ENCODE measurements at regions not wholly inside any gene's neighbourhood (a gene's known extent, or its start where the extent isn't known, plus 50 kb on each side); places are given as distances from the start of the nearest gene placed in this dataset.
A peak's percentile ranks its signal among the peaks of the same experiment; 100 is the strongest.

DNA sequence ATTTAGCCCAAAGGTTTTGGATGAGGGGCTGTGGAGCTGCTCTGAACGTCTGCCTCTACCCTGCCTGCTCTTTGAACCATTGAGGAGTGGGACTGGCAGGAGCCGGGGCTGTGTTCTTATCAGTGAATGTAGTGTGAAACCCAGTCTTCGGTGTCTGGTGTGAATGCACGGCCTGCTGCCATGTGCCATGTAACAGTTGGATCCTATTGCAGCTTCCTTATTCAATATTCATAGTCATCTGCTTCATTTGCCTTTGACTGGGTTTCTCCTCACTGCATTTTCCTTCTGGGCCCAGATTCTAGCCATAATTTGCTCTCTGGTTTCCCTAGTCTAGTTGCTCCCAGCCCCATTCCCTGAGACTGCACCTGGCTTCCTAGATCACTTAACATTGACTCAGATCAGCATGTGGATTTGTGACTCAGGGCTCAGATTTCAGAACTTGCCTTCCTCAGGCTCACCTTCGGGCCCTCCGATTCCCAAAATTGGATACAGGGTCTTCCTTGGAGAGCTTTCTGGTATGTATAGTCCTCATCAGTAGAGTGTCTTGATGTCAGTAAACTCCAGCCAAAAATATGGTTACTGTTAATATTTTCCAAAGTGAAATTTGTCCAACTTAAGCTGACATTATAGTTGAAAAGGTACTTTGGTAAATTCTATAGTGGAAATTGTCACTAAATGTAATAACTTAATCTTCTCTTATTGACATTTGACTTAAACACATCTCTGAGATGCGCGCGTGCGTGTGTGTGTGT lies 94.0 kb upstream of the DDIT4L start:
- Histone ChIP-seq H3K9me3 (ENCODE audit: insufficient read depth, low read length, severe bottlenecking) (no peaks in the 10 kb centered on the region), H3K4me1 (ENCODE audit: insufficient read depth, low read length) (no peaks in the 10 kb centered on the region), H3K4me3 (ENCODE audit: low read depth in 1 of 2, low read length in 2 of 2) (no peak overlapping the region), H3K27ac (ENCODE audit: low read length) (no peak overlapping the region), H3K36me3 (ENCODE audit: insufficient read depth, low read length) (no peaks in the 10 kb centered on the region), H2AFZ (ENCODE audit: low read depth, low read length) (no peak overlapping the region), H3K27me3 (ENCODE audit: insufficient read depth, low read length, poor library complexity) (no peaks in the 10 kb centered on the region), H3K9ac (ENCODE audit: low read depth, low read length) (no peak overlapping the region), H3K79me2 (ENCODE audit: insufficient read depth, low read length) (no peaks in the 10 kb centered on the region), H3K4me2 (ENCODE audit: insufficient read depth, low read length) (no peak overlapping the region), H4K20me1 (ENCODE audit: insufficient read depth, low read length) (no peaks in the 10 kb centered on the region)
- ATAC-seq (ENCODE audit: insufficient read depth, low read depth) (no peak), DNase-seq (no peak)
- TF ChIP-seq EZH2 (IDR thresholded peaks at IDR 0.05; ENCODE audit: borderline replicate concordance, low read depth, low read length, severe bottlenecking), result no peak
- TF ChIP-seq, protein P1, sequence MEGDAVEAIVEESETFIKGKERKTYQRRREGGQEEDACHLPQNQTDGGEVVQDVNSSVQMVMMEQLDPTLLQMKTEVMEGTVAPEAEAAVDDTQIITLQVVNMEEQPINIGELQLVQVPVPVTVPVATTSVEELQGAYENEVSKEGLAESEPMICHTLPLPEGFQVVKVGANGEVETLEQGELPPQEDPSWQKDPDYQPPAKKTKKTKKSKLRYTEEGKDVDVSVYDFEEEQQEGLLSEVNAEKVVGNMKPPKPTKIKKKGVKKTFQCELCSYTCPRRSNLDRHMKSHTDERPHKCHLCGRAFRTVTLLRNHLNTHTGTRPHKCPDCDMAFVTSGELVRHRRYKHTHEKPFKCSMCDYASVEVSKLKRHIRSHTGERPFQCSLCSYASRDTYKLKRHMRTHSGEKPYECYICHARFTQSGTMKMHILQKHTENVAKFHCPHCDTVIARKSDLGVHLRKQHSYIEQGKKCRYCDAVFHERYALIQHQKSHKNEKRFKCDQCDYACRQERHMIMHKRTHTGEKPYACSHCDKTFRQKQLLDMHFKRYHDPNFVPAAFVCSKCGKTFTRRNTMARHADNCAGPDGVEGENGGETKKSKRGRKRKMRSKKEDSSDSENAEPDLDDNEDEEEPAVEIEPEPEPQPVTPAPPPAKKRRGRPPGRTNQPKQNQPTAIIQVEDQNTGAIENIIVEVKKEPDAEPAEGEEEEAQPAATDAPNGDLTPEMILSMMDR (IDR thresholded peaks at IDR 0.05; ENCODE audit: borderline replicate concordance, extremely low read depth, low read length, poor library complexity, severe bottlenecking), result no peak

DNA sequence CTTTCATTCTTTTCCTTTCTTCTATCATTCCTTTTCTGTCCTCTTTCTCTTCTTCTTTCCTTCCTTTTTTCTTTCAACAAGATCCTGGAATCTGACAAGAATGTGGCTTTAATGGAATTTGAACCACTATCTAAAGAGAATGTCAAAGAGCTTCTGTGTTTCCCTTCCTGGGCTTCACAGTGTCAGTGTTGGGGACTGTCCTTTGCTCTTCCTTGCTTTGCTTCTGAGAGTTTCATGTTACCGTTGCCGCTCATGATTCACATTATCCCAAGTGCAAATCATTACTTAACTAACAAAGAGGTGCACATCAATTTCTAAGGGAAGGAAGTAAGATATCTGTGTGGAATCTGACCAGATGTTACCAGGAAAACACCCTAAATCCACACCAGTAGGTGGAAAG lies 90.5 kb upstream of the DDIT4L start:
- no peak overlapping the region for H3K4me2 ChIP-seq (ENCODE audit: insufficient read depth, low read length)
- no peaks in the 10 kb centered on the region for H3K36me3 ChIP-seq (ENCODE audit: insufficient read depth, low read length)
- no peak for DNase-seq
- H3K9me3 ChIP-seq (ENCODE audit: insufficient read depth, low read length, severe bottlenecking), result no peaks in the 10 kb centered on the region
- no peak overlapping the region for H2AFZ ChIP-seq (ENCODE audit: low read depth, low read length)
- H3K4me3 ChIP-seq (ENCODE audit: low read depth in 1 of 2, low read length in 2 of 2), result no peak overlapping the region
- H4K20me1 ChIP-seq (ENCODE audit: insufficient read depth, low read length), result no peaks in the 10 kb centered on the region
- no peaks in the 10 kb centered on the region for H3K27me3 ChIP-seq (ENCODE audit: insufficient read depth, low read length, poor library complexity)
- no peak overlapping the region for H3K27ac ChIP-seq (ENCODE audit: low read length)
- no peak overlapping the region for H3K9ac ChIP-seq (ENCODE audit: low read depth, low read length)
- TF ChIP-seq, protein P1 (IDR thresholded peaks at IDR 0.05; ENCODE audit: borderline replicate concordance, extremely low read depth, low read length, poor library complexity, severe bottlenecking), result no peak
- no peak for ATAC-seq (ENCODE audit: insufficient read depth, low read depth)
- no peaks in the 10 kb centered on the region for H3K79me2 ChIP-seq (ENCODE audit: insufficient read depth, low read length)
- peaks cover 9% of the 10 kb centered on the region for H3K4me1 ChIP-seq (ENCODE audit: insufficient read depth, low read length)

DNA sequence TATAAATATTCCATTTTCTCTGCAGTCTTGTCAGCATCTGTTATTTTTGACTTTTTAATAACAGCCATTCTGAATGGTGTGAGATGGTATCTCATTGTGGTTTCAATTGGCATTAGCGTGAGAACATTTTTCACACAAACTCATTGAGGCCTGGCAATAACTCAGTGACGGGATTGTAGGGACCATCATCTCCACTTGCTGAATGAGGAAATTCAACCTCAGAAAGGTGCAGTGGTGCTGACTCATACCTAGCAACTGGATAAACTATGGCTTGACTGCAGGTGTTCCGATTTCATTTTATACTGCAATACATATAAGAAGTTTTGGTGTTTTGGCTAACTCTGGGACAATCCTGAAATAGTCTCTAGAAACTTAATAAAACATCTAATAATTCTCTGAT lies 88.3 kb upstream of the DDIT4L start:
- DNase-seq (peak; percentile 27), ATAC-seq (ENCODE audit: insufficient read depth, low read depth) (peak; percentile 76)
- Histone ChIP-seq H2AFZ (ENCODE audit: low read depth, low read length) (no peak overlapping the region), H3K9me3 (ENCODE audit: insufficient read depth, low read length, severe bottlenecking) (no peaks in the 10 kb centered on the region), H3K36me3 (ENCODE audit: insufficient read depth, low read length) (no peaks in the 10 kb centered on the region), H3K79me2 (ENCODE audit: insufficient read depth, low read length) (no peaks in the 10 kb centered on the region), H3K4me2 (ENCODE audit: insufficient read depth, low read length) (no peak overlapping the region), H3K27me3 (ENCODE audit: insufficient read depth, low read length, poor library complexity) (no peaks in the 10 kb centered on the region), H3K4me1 (ENCODE audit: insufficient read depth, low read length) (peaks cover 9% of the 10 kb centered on the region), H3K4me3 (ENCODE audit: low read depth in 1 of 2, low read length in 2 of 2) (no peak overlapping the region), H4K20me1 (ENCODE audit: insufficient read depth, low read length) (no peaks in the 10 kb centered on the region), H3K27ac (ENCODE audit: low read length) (no peak overlapping the region; the same call in 1 of the 2 replicates), H3K9ac (ENCODE audit: low read depth, low read length) (no peak overlapping the region)
- TF ChIP-seq, protein P1 (IDR thresholded peaks at IDR 0.05; ENCODE audit: borderline replicate concordance, extremely low read depth, low read length, poor library complexity, severe bottlenecking), result no peak
- TF ChIP-seq EZH2 (IDR thresholded peaks at IDR 0.05; ENCODE audit: borderline replicate concordance, low read depth, low read length, severe bottlenecking), result no peak
